Right atrium auricular region (tissue), 2 donors: ENCODE measurements at regions not wholly inside any gene's neighbourhood (a gene's known extent, or its start where the extent isn't known, plus 50 kb on each side); places are given as distances from the start of the nearest gene placed in this dataset.

ENCODE experiments used
- DNase-seq: peaks from one replicate; pipeline ENCODE4 v3.0.0-alpha.2; 2019; ENCODE audit warnings: low spot score
- H3K27ac ChIP-seq, 2 donors: fragments of 200-600 bp; sonication (generic); 1 replicate in 1 of 2; 2 replicates in 1 of 2; pipeline ENCODE4 v1.5.1; 2016 to 2019
- H3K27me3 ChIP-seq, 2 donors: fragments of 200-600 bp; sonication (generic); one replicate each; pipeline versions ENCODE4 v1.5.1 to v1.6.0; 2017 to 2019
- H3K36me3 ChIP-seq: fragments of 200-600 bp; sonication (generic); one replicate; pipeline ENCODE4 v1.5.1; 2016
- H3K4me1 ChIP-seq, 2 donors: fragments of 200-600 bp; sonication (generic); one replicate each; pipeline versions ENCODE4 v1.5.1 to v1.6.0; 2017 to 2019
- H3K4me3 ChIP-seq, 2 donors: fragments of 200-600 bp; sonication (generic); 1 replicate in 1 of 2; 2 replicates in 1 of 2; pipeline ENCODE4 v1.5.1; 2017 to 2019; ENCODE audit warnings: mild to moderate bottlenecking in 1 of 2, moderate library complexity in 1 of 2
- H3K9me3 ChIP-seq, 2 donors: fragments of 200-600 bp; sonication (generic); one replicate each; pipeline ENCODE4 v1.5.1; 2019
- CTCF ChIP-seq, 2 donors: fragments of 200-600 bp; sonication (generic); IDR thresholded peaks; one replicate each; pipeline ENCODE4 v1.5.1; 2019; ENCODE audit warnings: antibody characterized with exemption in 2 of 2

GRCh38 chr5:81914696-81915095, 57.1 kb upstream of the ATG10 start:
- DNase-seq: no peak
- no peak for TF ChIP-seq CTCF (IDR thresholded peaks at IDR 0.05)
- Histone ChIP-seq H3K27ac (no peak overlapping the region), H3K9me3 (no peaks in the 10 kb centered on the region), H3K4me3 (no peak overlapping the region), H3K36me3 (no peaks in the 10 kb centered on the region), H3K27me3 (no peaks in the 10 kb centered on the region), H3K4me1 (no peaks in the 10 kb centered on the region)

- no peak for DNase-seq
- no peaks in the 10 kb centered on the region for H3K27me3 ChIP-seq
- no peak overlapping the region for H3K27ac ChIP-seq
These were observed 58.9 kb upstream of the ATG10 start for GRCh38 chr5:81912933-81913332.

GRCh38 chr5:81909677-81910076, 62.1 kb upstream of the ATG10 start:
- Histone ChIP-seq H3K4me1 (no peaks in the 10 kb centered on the region), H3K9me3 (no peaks in the 10 kb centered on the region), H3K27me3 (no peaks in the 10 kb centered on the region), H3K27ac (no peak overlapping the region), H3K36me3 (no peaks in the 10 kb centered on the region), H3K4me3 (no peak overlapping the region)
- DNase-seq: no peak
- TF ChIP-seq CTCF (IDR thresholded peaks at IDR 0.05): no peak

More at GRCh38 chr5:81912933-81913332, 58.9 kb upstream of the ATG10 start:
- no peak overlapping the region for H3K4me3 ChIP-seq
- H3K4me1 ChIP-seq: no peaks in the 10 kb centered on the region
- TF ChIP-seq CTCF (IDR thresholded peaks at IDR 0.05): no peak
- no peaks in the 10 kb centered on the region for H3K36me3 ChIP-seq
- H3K9me3 ChIP-seq: no peaks in the 10 kb centered on the region

- no peaks in the 10 kb centered on the region for H3K27me3 ChIP-seq
- H3K9me3 ChIP-seq: no peaks in the 10 kb centered on the region
- no peaks in the 10 kb centered on the region for H3K4me1 ChIP-seq
- DNase-seq: no peak
- no peak overlapping the region for H3K27ac ChIP-seq
- no peak overlapping the region for H3K4me3 ChIP-seq
- TF ChIP-seq CTCF (IDR thresholded peaks at IDR 0.05): no peak
- H3K36me3 ChIP-seq: no peaks in the 10 kb centered on the region
These were observed 63.1 kb upstream of the ATG10 start for GRCh38 chr5:81908771-81909170.

- no peaks in the 10 kb centered on the region for H3K36me3 ChIP-seq
- no peak overlapping the region for H3K27ac ChIP-seq
- H3K4me3 ChIP-seq: no peak overlapping the region
- no peak for DNase-seq
- TF ChIP-seq CTCF (IDR thresholded peaks at IDR 0.05): no peak
- no peaks in the 10 kb centered on the region for H3K9me3 ChIP-seq
- H3K4me1 ChIP-seq: no peaks in the 10 kb centered on the region
- H3K27me3 ChIP-seq: no peaks in the 10 kb centered on the region
These were observed 63.8 kb upstream of the ATG10 start for GRCh38 chr5:81908044-81908443.

GRCh38 chr5:81907012-81907635, 64.7 kb upstream of the ATG10 start:
- Histone ChIP-seq H3K9me3 (no peaks in the 10 kb centered on the region), H3K4me1 (no peaks in the 10 kb centered on the region), H3K4me3 (no peak overlapping the region), H3K27ac (no peak overlapping the region), H3K36me3 (no peaks in the 10 kb centered on the region), H3K27me3 (no peaks in the 10 kb centered on the region)
- TF ChIP-seq CTCF (IDR thresholded peaks at IDR 0.05): no peak
- DNase-seq: no peak
